ENCODE measurements at regions not wholly inside any gene's neighbourhood (a gene's known extent, or its start where the extent isn't known, plus 50 kb on each side); places are given as distances from the start of the nearest gene placed in this dataset.

- no peak for DNase-seq
Measured at GRCh38 chr2:235267251-235267650, 226.6 kb upstream of the AGAP1 start.

GRCh38 chr2:235268535-235268934 lies 225.3 kb upstream of the AGAP1 start:
- DNase-seq, result no peak

DNA sequence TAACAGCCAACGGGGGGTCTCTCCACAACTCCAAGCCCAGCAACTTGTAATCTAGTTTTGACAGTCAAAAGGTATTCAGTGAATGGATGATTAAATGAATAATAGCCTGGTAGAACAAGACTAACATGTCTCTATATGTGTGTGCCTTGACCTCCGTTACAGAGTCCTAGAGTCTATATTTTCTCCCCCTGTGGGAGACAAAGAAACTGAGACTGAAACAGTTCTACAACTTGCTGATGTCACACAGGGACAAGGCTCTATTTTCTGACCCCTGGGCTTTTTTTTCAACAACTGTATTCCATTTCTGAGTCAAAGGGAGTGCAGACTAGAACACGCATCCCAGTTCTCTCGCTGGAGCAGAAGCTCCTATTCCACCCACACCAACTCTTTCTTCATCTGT lies 223.6 kb upstream of the AGAP1 start:
- DNase-seq, result no peak

DNA sequence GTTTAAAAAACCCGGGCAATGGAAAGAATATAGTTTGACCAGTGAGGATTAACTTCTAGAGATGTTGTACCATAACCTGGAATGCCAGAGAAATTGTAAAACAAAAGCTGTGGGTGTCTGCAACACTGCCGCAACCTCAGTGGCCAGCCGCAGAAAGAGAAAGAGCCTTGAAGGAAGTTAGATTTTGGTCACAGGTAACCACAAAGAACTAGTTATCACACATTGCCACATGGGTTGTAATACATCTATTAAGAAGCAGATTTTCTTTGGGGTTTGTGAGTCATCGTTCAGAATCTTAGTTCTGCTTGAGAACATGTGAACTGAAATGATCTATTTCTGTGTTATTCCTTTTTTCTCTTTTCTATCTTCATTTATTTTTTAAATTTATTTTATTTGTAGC lies 222.9 kb upstream of the AGAP1 start:
- DNase-seq, result no peak

DNA sequence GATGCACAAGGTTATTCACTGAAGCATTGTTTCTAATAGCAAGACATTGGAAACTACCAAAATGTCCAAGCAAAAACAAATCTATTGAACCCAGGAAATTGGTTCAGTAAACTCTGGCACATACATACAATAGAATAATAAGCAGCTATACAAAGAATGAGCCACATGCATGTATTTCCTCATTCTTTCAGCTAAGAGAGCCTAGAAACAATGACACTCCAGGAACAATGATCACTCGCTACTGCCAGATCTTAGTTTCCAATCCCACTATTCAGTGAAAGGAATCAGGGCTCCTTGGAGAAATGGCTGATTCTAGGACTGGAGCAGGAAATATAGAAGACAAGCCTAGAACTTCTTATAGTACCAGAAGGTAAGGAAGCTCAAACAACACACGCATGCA lies 221.9 kb upstream of the AGAP1 start:
- no peak for DNase-seq

DNA sequence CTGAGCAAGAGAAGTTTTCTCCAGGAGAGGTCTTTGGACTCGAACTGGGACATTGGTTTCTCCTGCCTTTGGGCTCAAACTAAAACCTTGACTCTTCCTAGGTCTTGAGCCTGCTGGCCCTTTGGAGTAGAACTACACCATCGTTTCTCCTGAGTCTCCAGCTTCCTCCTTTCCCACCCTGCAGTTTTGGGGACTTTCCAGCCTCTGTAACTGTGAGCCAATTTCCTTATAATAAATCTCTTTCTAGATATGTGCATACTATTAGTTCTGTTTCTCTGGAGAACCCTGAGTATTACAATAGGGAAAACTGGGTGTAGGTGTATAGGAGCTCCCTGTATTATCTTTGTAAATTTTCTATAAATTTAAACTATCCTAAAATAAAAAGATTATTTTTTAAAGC lies 219.8 kb upstream of the AGAP1 start:
- no peak for DNase-seq

- DNase-seq, result no peak
Measured at GRCh38 chr2:235277485-235277884, 216.4 kb upstream of the AGAP1 start.

- DNase-seq, result no peak
Measured at GRCh38 chr2:235278771-235279355, 215.0 kb upstream of the AGAP1 start.

DNA sequence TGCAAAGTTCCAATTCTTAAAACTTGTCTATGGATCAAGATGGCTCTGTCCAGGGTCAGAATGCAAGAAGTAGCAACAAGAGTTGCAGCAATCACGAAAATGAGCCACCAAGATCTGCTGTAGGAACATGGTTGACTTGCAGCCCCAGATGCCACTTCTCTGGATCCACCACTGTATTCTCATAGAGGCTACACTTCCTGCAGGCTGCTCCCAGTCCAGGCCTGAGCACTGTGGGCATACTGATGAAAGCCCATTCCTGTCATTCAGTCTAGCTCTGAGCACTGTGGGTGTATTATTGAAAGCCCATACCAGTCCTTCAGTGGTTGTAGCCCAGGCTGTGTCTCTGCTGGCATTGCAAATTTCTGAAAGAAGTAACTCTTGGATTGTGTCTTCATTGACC lies 213.9 kb upstream of the AGAP1 start:
- DNase-seq, result no peak

- DNase-seq, result no peak
Measured at GRCh38 chr2:235283246-235283645, 210.6 kb upstream of the AGAP1 start.

- no peak for DNase-seq
Measured at GRCh38 chr2:235286622-235287374, 207.0 kb upstream of the AGAP1 start.

DNA sequence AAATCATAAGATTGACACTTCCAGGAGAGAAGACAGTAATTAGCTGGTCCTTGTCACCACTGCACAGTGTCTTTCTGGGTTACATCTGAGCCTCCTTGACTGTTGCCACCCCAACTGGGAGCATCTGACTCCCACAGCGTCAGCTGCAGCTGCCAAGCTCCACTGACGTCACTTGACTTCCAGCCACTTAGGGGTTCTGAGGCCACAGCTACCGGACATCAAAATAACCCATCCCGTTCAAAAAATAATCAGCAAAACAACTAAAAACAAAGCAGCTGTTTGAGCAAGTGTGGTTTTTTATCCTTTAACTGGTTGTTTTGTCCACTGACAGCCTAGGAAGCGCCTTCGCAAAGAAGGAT lies 206.5 kb upstream of the AGAP1 start:
- DNase-seq, result no peak

DNA sequence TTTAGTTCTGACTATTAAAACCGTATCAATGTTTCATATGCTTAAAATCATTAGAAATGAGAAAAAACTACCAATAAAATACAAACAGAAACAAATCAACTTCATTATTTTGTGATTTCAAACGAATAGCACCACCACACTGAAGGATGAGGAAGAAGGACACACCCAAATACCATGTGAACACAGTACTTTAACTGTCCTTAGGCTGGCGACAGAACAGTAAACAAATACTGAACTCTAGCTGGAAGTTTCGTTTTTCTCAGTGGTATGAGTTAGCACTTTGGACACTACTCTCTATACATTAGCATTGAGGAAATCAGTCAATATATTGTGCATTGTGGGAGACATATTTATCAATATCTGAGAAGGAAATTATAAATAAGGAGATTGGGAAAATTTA lies 202.4 kb upstream of the AGAP1 start:
- DNase-seq, result no peak

DNA sequence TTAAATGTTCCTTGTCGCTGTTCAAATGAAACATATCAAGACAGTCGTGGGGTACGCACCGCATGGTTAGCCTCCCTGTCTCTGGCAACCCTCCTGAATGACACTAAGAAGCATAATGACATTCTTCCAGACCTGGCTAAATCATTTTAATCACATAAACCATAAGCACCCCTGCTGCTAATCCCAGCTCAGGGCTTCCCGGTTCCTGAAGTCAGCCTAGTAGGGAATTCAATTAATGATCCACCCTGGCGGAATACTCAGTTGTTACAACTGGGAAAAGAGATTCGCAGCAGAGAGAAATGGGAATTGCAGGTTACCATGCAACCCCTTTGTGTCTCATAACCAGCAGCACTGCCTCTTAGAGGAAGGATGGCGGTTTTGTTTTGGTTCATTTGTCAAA lies 200.8 kb upstream of the AGAP1 start:
- DNase-seq, result no peak

DNA sequence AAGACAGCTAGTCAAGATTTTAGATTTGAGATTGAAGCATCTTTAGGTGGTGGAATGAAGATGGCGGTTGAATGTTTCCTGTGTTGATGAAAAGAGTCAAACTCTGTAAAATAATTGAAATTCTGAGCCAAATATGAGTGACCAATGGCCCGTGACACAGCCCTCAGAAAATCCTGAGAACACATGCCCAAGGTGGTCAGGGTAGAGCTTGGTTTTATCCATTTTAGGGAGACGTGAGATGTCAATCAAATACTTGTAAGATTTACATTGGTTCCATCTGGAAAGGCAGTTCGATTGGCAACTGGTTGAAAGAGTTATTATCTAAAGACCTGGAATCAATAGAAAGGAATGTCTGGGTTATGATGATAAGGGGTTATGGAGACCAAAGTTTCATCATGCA lies 198.0 kb upstream of the AGAP1 start:
- no peak for DNase-seq

GRCh38 chr2:235300368-235301201 lies 193.3 kb upstream of the AGAP1 start:
- DNase-seq, result no peak

GRCh38 chr2:235301202-235302076 lies 192.4 kb upstream of the AGAP1 start:
- DNase-seq, result no peak

- no peak for DNase-seq
Measured at GRCh38 chr2:235302263-235302662, 191.6 kb upstream of the AGAP1 start.

- DNase-seq, result no peak
Measured at GRCh38 chr2:235303499-235304291, 190.1 kb upstream of the AGAP1 start.

DNA sequence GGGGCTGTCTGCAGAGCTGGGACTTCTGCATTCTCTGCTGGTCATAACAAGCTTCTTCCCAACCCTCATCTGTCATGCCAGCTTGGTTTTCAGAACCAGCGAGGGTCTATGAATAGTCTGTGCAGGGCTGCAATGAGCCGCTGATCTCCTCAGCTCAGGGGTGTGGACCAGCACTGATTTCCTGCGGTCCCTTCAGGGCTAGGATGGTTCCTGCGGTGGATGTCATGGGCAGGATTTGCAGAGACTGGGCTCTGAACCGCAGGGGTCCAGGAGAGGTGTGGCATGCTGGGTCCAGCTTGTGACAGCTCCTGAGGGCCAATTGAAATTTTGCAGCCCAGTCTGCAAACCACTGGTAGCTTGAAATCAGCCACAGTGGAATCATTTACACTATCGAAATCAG lies 188.2 kb upstream of the AGAP1 start:
- DNase-seq, result no peak

DNA sequence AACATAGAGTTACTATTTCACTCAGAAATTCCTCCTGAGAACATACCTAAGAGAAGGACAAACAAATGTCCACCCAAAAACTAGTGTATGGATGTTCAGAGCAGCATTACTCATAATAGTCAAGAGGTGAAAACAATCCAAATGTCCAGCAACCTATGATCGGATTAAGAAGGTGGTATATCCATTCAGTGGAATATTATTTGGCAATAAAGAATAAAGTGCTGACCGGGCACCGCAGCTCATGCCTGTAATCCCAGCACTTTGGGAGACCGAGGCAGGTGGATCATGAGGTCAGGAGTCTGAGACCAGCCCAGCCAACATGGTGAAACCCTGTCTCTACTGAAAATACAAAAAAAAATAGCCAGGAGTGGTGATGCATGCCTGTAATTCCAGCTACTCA lies 182.8 kb upstream of the AGAP1 start:
- no peak for DNase-seq

DNA sequence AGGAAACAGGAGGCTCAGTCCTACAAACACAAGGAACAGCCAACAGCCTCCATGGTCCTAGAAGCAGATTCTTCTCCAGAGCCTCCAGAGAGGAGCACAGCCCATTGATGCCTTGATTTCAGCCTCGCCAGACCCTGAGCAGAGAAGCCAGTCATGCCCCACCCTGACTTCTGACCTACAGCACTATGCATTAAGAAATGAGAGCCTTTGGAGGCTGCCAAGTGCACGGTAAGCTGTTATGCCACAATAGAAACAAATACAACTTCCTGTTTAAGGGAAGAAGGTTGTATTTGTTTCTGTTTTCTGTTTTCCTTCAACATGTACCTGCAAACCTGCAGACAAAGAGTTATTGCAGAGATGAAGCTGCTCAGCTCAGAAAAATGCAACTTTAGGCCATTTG lies 181.3 kb upstream of the AGAP1 start:
- no peak for DNase-seq
